ENCODE measurements at regions not wholly inside any gene's neighbourhood (a gene's known extent, or its start where the extent isn't known, plus 50 kb on each side); places are given as distances from the start of the nearest gene placed in this dataset.

GRCh38 chr18:27313678-27314077 lies 128.6 kb upstream of the CHST9 start:
- H3K4me3 ChIP-seq (ENCODE audit: low read depth, low read length): no peak overlapping the region
- DNase-seq: no peak
- H3K27ac ChIP-seq: no peak overlapping the region
- H3K36me3 ChIP-seq (replicated peaks): no peaks in the 10 kb centered on the region
- no peaks in the 10 kb centered on the region for H3K27me3 ChIP-seq (replicated peaks)
- no peak for TF ChIP-seq CTCF (IDR thresholded peaks at IDR 0.05; ENCODE audit: low read depth, low read length, missing control alignments)
- in situ Hi-C loops (cut with HindIII; ENCODE audit: low pct_ligation_motif_present, low sequenced_read_pairs): no loop called here

GRCh38 chr18:27312853-27313252 lies 127.7 kb upstream of the CHST9 start:
- DNase-seq: no peak
- no peak overlapping the region for H3K27ac ChIP-seq
- no peaks in the 10 kb centered on the region for H3K36me3 ChIP-seq (replicated peaks)
- H3K27me3 ChIP-seq (replicated peaks): no peaks in the 10 kb centered on the region
- in situ Hi-C loops (cut with HindIII; ENCODE audit: low pct_ligation_motif_present, low sequenced_read_pairs): no loop called here
- TF ChIP-seq CTCF (IDR thresholded peaks at IDR 0.05; ENCODE audit: low read depth, low read length, missing control alignments): no peak
- H3K4me3 ChIP-seq (ENCODE audit: low read depth, low read length): no peak overlapping the region

- in situ Hi-C loops (cut with HindIII; ENCODE audit: low pct_ligation_motif_present, low sequenced_read_pairs): no loop called here
- Histone ChIP-seq H3K4me3 (ENCODE audit: low read depth, low read length) (no peak overlapping the region), H3K36me3 (replicated peaks) (no peaks in the 10 kb centered on the region)
Measured at GRCh38 chr18:27312153-27312552, 127.0 kb upstream of the CHST9 start.

GRCh38 chr18:27311114-27311513 lies 126.0 kb upstream of the CHST9 start:
- no peak for TF ChIP-seq CTCF (IDR thresholded peaks at IDR 0.05; ENCODE audit: low read depth, low read length, missing control alignments)
- Histone ChIP-seq H3K27ac (no peak overlapping the region), H3K27me3 (replicated peaks) (no peaks in the 10 kb centered on the region), H3K4me3 (ENCODE audit: low read depth, low read length) (no peak overlapping the region), H3K36me3 (replicated peaks) (no peaks in the 10 kb centered on the region)
- DNase-seq: no peak
- in situ Hi-C loops (cut with HindIII; ENCODE audit: low pct_ligation_motif_present, low sequenced_read_pairs): no loop called here

More at GRCh38 chr18:27312153-27312552, 127.0 kb upstream of the CHST9 start:
- no peak overlapping the region for H3K27ac ChIP-seq
- no peak for DNase-seq
- TF ChIP-seq CTCF (IDR thresholded peaks at IDR 0.05; ENCODE audit: low read depth, low read length, missing control alignments): no peak
- no peaks in the 10 kb centered on the region for H3K27me3 ChIP-seq (replicated peaks)

GRCh38 chr18:27301615-27302378 lies 116.7 kb upstream of the CHST9 start:
- in situ Hi-C loops (cut with HindIII; ENCODE audit: low pct_ligation_motif_present, low sequenced_read_pairs): no loop called here
- Histone ChIP-seq H3K4me3 (ENCODE audit: low read depth, low read length) (no peak overlapping the region), H3K27ac (no peak overlapping the region), H3K27me3 (replicated peaks) (no peaks in the 10 kb centered on the region), H3K36me3 (replicated peaks) (no peaks in the 10 kb centered on the region)
- no peak for TF ChIP-seq CTCF (IDR thresholded peaks at IDR 0.05; ENCODE audit: low read depth, low read length, missing control alignments)
- DNase-seq: no peak

Data from brain microvascular endothelial cell (primary cell).